ENCODE measurements at regions not wholly inside any gene's neighbourhood (a gene's known extent, or its start where the extent isn't known, plus 50 kb on each side); places are given as distances from the start of the nearest gene placed in this dataset.
A peak's percentile ranks its signal among the peaks of the same experiment; 100 is the strongest.

GRCh38 chr4:16315456-16315855, 89.2 kb upstream of the TAPT1 start:
- Histone ChIP-seq H3K79me2 (ENCODE audit: control insufficient read depth, insufficient read depth, low read length, unreplicated experiment) (no peaks in the 10 kb centered on the region), H3K36me3 (ENCODE audit: insufficient read depth, low read length) (no peaks in the 10 kb centered on the region), H3K4me3 (ENCODE audit: low read depth, low read length) (no peak overlapping the region), H2AFZ (ENCODE audit: low read length, unreplicated experiment) (no peak overlapping the region), H3K27me3 (ENCODE audit: insufficient read depth, low read length) (0 out of 2 replicates have a peak, but pooled peaks cover 5% of the 10 kb centered on the region), H3K27ac (ENCODE audit: low read depth, low read length) (no peak overlapping the region), H3K4me1 (ENCODE audit: control insufficient read depth, insufficient read depth, low read length, unreplicated experiment) (no peaks in the 10 kb centered on the region)

GRCh38 chr4:16310606-16311005, 84.3 kb upstream of the TAPT1 start:
- H3K27ac ChIP-seq (ENCODE audit: low read depth, low read length), result no peak overlapping the region
- H3K27me3 ChIP-seq (ENCODE audit: insufficient read depth, low read length), result peaks cover 10% of the 10 kb centered on the region
- H3K79me2 ChIP-seq (ENCODE audit: control insufficient read depth, insufficient read depth, low read length, unreplicated experiment), result no peaks in the 10 kb centered on the region
- H2AFZ ChIP-seq (ENCODE audit: low read length, unreplicated experiment), result no peak overlapping the region
- no peaks in the 10 kb centered on the region for H3K4me1 ChIP-seq (ENCODE audit: control insufficient read depth, insufficient read depth, low read length, unreplicated experiment)
- no peaks in the 10 kb centered on the region for H3K36me3 ChIP-seq (ENCODE audit: insufficient read depth, low read length)
- H3K4me3 ChIP-seq (ENCODE audit: low read depth, low read length), result no peak overlapping the region

- H3K4me1 ChIP-seq (ENCODE audit: control insufficient read depth, insufficient read depth, low read length, unreplicated experiment), result no peaks in the 10 kb centered on the region
- no peak overlapping the region for H3K4me3 ChIP-seq (ENCODE audit: low read depth, low read length)
- peaks cover 21% of the 10 kb centered on the region for H3K27me3 ChIP-seq (ENCODE audit: insufficient read depth, low read length)
- H3K27ac ChIP-seq (ENCODE audit: low read depth, low read length), result no peak overlapping the region
- H2AFZ ChIP-seq (ENCODE audit: low read length, unreplicated experiment), result no peak overlapping the region
- no peaks in the 10 kb centered on the region for H3K79me2 ChIP-seq (ENCODE audit: control insufficient read depth, insufficient read depth, low read length, unreplicated experiment)
- H3K36me3 ChIP-seq (ENCODE audit: insufficient read depth, low read length), result no peaks in the 10 kb centered on the region
These were observed 76.4 kb upstream of the TAPT1 start for GRCh38 chr4:16302648-16303047.

- no peaks in the 10 kb centered on the region for H3K4me1 ChIP-seq (ENCODE audit: control insufficient read depth, insufficient read depth, low read length, unreplicated experiment)
- no peak overlapping the region for H3K27ac ChIP-seq (ENCODE audit: low read depth, low read length)
These were observed 70.7 kb upstream of the TAPT1 start for GRCh38 chr4:16297003-16297402.

GRCh38 chr4:16294455-16294854, 68.2 kb upstream of the TAPT1 start:
- Histone ChIP-seq H3K36me3 (ENCODE audit: insufficient read depth, low read length) (no peaks in the 10 kb centered on the region), H3K4me3 (ENCODE audit: low read depth, low read length) (no peak overlapping the region), H3K79me2 (ENCODE audit: control insufficient read depth, insufficient read depth, low read length, unreplicated experiment) (no peaks in the 10 kb centered on the region), H3K4me1 (ENCODE audit: control insufficient read depth, insufficient read depth, low read length, unreplicated experiment) (peaks cover 5% of the 10 kb centered on the region), H3K27ac (ENCODE audit: low read depth, low read length) (no peak overlapping the region), H2AFZ (ENCODE audit: low read length, unreplicated experiment) (no peak overlapping the region), H3K27me3 (ENCODE audit: insufficient read depth, low read length) (no peaks in the 10 kb centered on the region)

More at GRCh38 chr4:16297003-16297402, 70.7 kb upstream of the TAPT1 start:
- H3K4me3 ChIP-seq (ENCODE audit: low read depth, low read length), result no peak overlapping the region
- H3K27me3 ChIP-seq (ENCODE audit: insufficient read depth, low read length), result peaks cover 14% of the 10 kb centered on the region; the same call in 1 of the 2 replicates
- H3K79me2 ChIP-seq (ENCODE audit: control insufficient read depth, insufficient read depth, low read length, unreplicated experiment), result no peaks in the 10 kb centered on the region
- H3K36me3 ChIP-seq (ENCODE audit: insufficient read depth, low read length), result no peaks in the 10 kb centered on the region
- H2AFZ ChIP-seq (ENCODE audit: low read length, unreplicated experiment), result no peak overlapping the region

GRCh38 chr4:16293210-16293838, 67.1 kb upstream of the TAPT1 start:
- peaks cover 5% of the 10 kb centered on the region for H3K4me1 ChIP-seq (ENCODE audit: control insufficient read depth, insufficient read depth, low read length, unreplicated experiment)
- no peaks in the 10 kb centered on the region for H3K79me2 ChIP-seq (ENCODE audit: control insufficient read depth, insufficient read depth, low read length, unreplicated experiment)
- H3K36me3 ChIP-seq (ENCODE audit: insufficient read depth, low read length), result no peaks in the 10 kb centered on the region
- H2AFZ ChIP-seq (ENCODE audit: low read length, unreplicated experiment), result no peak overlapping the region
- H3K27me3 ChIP-seq (ENCODE audit: insufficient read depth, low read length), result no peaks in the 10 kb centered on the region
- H3K4me3 ChIP-seq (ENCODE audit: low read depth, low read length), result no peak overlapping the region
- no peak overlapping the region for H3K27ac ChIP-seq (ENCODE audit: low read depth, low read length)

GRCh38 chr4:16292585-16292984, 66.3 kb upstream of the TAPT1 start:
- no peak overlapping the region for H2AFZ ChIP-seq (ENCODE audit: low read length, unreplicated experiment)
- no peaks in the 10 kb centered on the region for H3K79me2 ChIP-seq (ENCODE audit: control insufficient read depth, insufficient read depth, low read length, unreplicated experiment)
- H3K4me1 ChIP-seq (ENCODE audit: control insufficient read depth, insufficient read depth, low read length, unreplicated experiment), result peaks cover 5% of the 10 kb centered on the region
- no peak overlapping the region for H3K27ac ChIP-seq (ENCODE audit: low read depth, low read length)
- H3K4me3 ChIP-seq (ENCODE audit: low read depth, low read length), result no peak overlapping the region
- no peaks in the 10 kb centered on the region for H3K27me3 ChIP-seq (ENCODE audit: insufficient read depth, low read length)
- no peaks in the 10 kb centered on the region for H3K36me3 ChIP-seq (ENCODE audit: insufficient read depth, low read length)

GRCh38 chr4:16290681-16291420, 64.6 kb upstream of the TAPT1 start:
- Histone ChIP-seq H3K36me3 (ENCODE audit: insufficient read depth, low read length) (no peaks in the 10 kb centered on the region), H3K79me2 (ENCODE audit: control insufficient read depth, insufficient read depth, low read length, unreplicated experiment) (no peaks in the 10 kb centered on the region), H3K27ac (ENCODE audit: low read depth, low read length) (no peak overlapping the region), H3K4me3 (ENCODE audit: low read depth, low read length) (no peak overlapping the region), H2AFZ (ENCODE audit: low read length, unreplicated experiment) (no peak overlapping the region), H3K27me3 (ENCODE audit: insufficient read depth, low read length) (no peaks in the 10 kb centered on the region), H3K4me1 (ENCODE audit: control insufficient read depth, insufficient read depth, low read length, unreplicated experiment) (peaks cover 5% of the 10 kb centered on the region)

GRCh38 chr4:16289897-16290554, 63.8 kb upstream of the TAPT1 start:
- Histone ChIP-seq H2AFZ (ENCODE audit: low read length, unreplicated experiment) (peak overlapping the region; percentile 43), H3K27ac (ENCODE audit: low read depth, low read length) (no peak overlapping the region), H3K79me2 (ENCODE audit: control insufficient read depth, insufficient read depth, low read length, unreplicated experiment) (no peaks in the 10 kb centered on the region), H3K36me3 (ENCODE audit: insufficient read depth, low read length) (no peaks in the 10 kb centered on the region), H3K4me1 (ENCODE audit: control insufficient read depth, insufficient read depth, low read length, unreplicated experiment) (peaks cover 5% of the 10 kb centered on the region), H3K27me3 (ENCODE audit: insufficient read depth, low read length) (no peaks in the 10 kb centered on the region), H3K4me3 (ENCODE audit: low read depth, low read length) (peak overlapping the region; percentile 49)

GRCh38 chr4:16284050-16284449, 57.8 kb upstream of the TAPT1 start:
- Histone ChIP-seq H3K4me3 (ENCODE audit: low read depth, low read length) (no peak overlapping the region), H3K27ac (ENCODE audit: low read depth, low read length) (no peak overlapping the region), H3K4me1 (ENCODE audit: control insufficient read depth, insufficient read depth, low read length, unreplicated experiment) (no peaks in the 10 kb centered on the region), H2AFZ (ENCODE audit: low read length, unreplicated experiment) (no peak overlapping the region), H3K79me2 (ENCODE audit: control insufficient read depth, insufficient read depth, low read length, unreplicated experiment) (no peaks in the 10 kb centered on the region), H3K36me3 (ENCODE audit: insufficient read depth, low read length) (no peaks in the 10 kb centered on the region), H3K27me3 (ENCODE audit: insufficient read depth, low read length) (no peaks in the 10 kb centered on the region)
